NCI-H510A treated with DMSO at 0.1 percent for 48 hours (cell line): ENCODE measurements at regions not wholly inside any gene's neighbourhood (a gene's known extent, or its start where the extent isn't known, plus 50 kb on each side); places are given as distances from the start of the nearest gene placed in this dataset.
"Not testable (repeated sequence)": the region's sequence is repeated elsewhere in the genome, so short reads cannot be mapped to it uniquely, and the experiment has no call there.

Source experiments
- DNase-seq: peaks from one replicate; lab custom pipeline; 2025; lab: John Stamatoyannopoulos, UW

- DNase-seq, result no peak
These were observed 56.0 kb upstream of the LRPPRC start for GRCh38 chr2:44051593-44052347.

- DNase-seq, result no peak
These were observed 56.8 kb upstream of the LRPPRC start for GRCh38 chr2:44052584-44052983.

GRCh38 chr2:44053052-44053451 is 57.3 kb upstream of the LRPPRC start:
- DNase-seq, result no peak

- no peak for DNase-seq
These were observed 57.7 kb upstream of the LRPPRC start for GRCh38 chr2:44053456-44053855.

GRCh38 chr2:44055229-44055628 is 59.4 kb upstream of the LRPPRC start:
- DNase-seq, result no peak

GRCh38 chr2:44055664-44056063 is 59.9 kb upstream of the LRPPRC start:
- no peak for DNase-seq

GRCh38 chr2:44056947-44057346 is 61.2 kb upstream of the LRPPRC start:
- no peak for DNase-seq

- not testable (repeated sequence) for DNase-seq
These were observed 64.5 kb upstream of the LRPPRC start for GRCh38 chr2:44060286-44060685.

- no peak for DNase-seq
These were observed 65.2 kb upstream of the LRPPRC start for GRCh38 chr2:44060990-44061389.

- no peak for DNase-seq
These were observed 65.7 kb upstream of the LRPPRC start for GRCh38 chr2:44061469-44061868.

- DNase-seq, result no peak
These were observed 66.1 kb upstream of the LRPPRC start for GRCh38 chr2:44061876-44062275.

GRCh38 chr2:44063033-44063432 is 67.2 kb upstream of the LRPPRC start:
- DNase-seq, result no peak

- DNase-seq, result not testable (repeated sequence)
These were observed 68.5 kb upstream of the LRPPRC start for GRCh38 chr2:44064281-44064680.

- not testable (repeated sequence) for DNase-seq
These were observed 71.4 kb upstream of the LRPPRC start for GRCh38 chr2:44067012-44067790.

GRCh38 chr2:44067791-44068181 is 72.0 kb upstream of the LRPPRC start:
- not testable (repeated sequence) for DNase-seq

- DNase-seq, result no peak
These were observed 75.8 kb upstream of the LRPPRC start for GRCh38 chr2:44071454-44072046.

GRCh38 chr2:44073667-44074066 is 77.9 kb upstream of the LRPPRC start:
- not testable (repeated sequence) for DNase-seq

- not testable (repeated sequence) for DNase-seq
These were observed 79.0 kb upstream of the LRPPRC start for GRCh38 chr2:44074795-44075194.

- DNase-seq, result no peak
These were observed 79.8 kb upstream of the LRPPRC start for GRCh38 chr2:44075541-44075940.

- no peak for DNase-seq
These were observed 82.2 kb upstream of the LRPPRC start for GRCh38 chr2:44077942-44078511.

GRCh38 chr2:44079686-44080085 is 83.9 kb upstream of the LRPPRC start:
- no peak for DNase-seq

- DNase-seq, result no peak
These were observed 85.6 kb upstream of the PPM1B start for GRCh38 chr2:44083054-44083453.

GRCh38 chr2:44084850-44085249 is 83.8 kb upstream of the PPM1B start:
- no peak for DNase-seq
